ENCODE measurements at regions not wholly inside any gene's neighbourhood (a gene's known extent, or its start where the extent isn't known, plus 50 kb on each side); places are given as distances from the start of the nearest gene placed in this dataset.

- Histone ChIP-seq H3K23ac (ENCODE audit: insufficient read length, low read depth, low read length) (no peak overlapping the region), H3K27me3 (ENCODE audit: insufficient read depth, low read length) (no peaks in the 10 kb centered on the region), H3K23me2 (ENCODE audit: insufficient read length, low read depth, low read length, poor library complexity, severe bottlenecking) (no peaks in the 10 kb centered on the region), H4K5ac (ENCODE audit: insufficient read length, low read depth, low read length) (no peak overlapping the region), H3K4ac (ENCODE audit: low read depth, low read length) (no peak overlapping the region), H3K4me2 (ENCODE audit: insufficient read depth, insufficient read length, low read length) (no peak overlapping the region), H2BK120ac (ENCODE audit: low read depth, low read length, poor library complexity, severe bottlenecking) (no peak overlapping the region), H3K56ac (ENCODE audit: insufficient read length, low read depth, low read length) (no peak overlapping the region), H3K9ac (ENCODE audit: extremely low read depth, insufficient read length, low read length) (no peak overlapping the region), H2AK5ac (ENCODE audit: insufficient read length, low read length) (no peak overlapping the region), H2BK5ac (ENCODE audit: insufficient read length, low read length) (no peak overlapping the region), H3K4me1 (ENCODE audit: insufficient read depth, low read length) (no peaks in the 10 kb centered on the region; the same call in 1 of the 2 replicates), H2AFZ (ENCODE audit: low read length) (no peak overlapping the region), H4K8ac (replicated peaks; ENCODE audit: insufficient read length, low read depth, low read length) (no peak overlapping the region), H2BK12ac (ENCODE audit: insufficient read length, low read depth, low read length) (no peak overlapping the region), H4K20me1 (ENCODE audit: control insufficient read depth, insufficient read depth, insufficient read length) (no peaks in the 10 kb centered on the region), H2BK15ac (ENCODE audit: low read depth, low read length) (no peak overlapping the region), H4K91ac (ENCODE audit: insufficient read length, low read depth, low read length) (no peak overlapping the region), H3K27ac (ENCODE audit: insufficient read length, low read depth, low read length) (no peak overlapping the region), H3K18ac (ENCODE audit: insufficient read length, low read depth, low read length) (no peak overlapping the region), H3K79me1 (ENCODE audit: insufficient read depth, low read depth, low read length, poor library complexity, severe bottlenecking) (no peaks in the 10 kb centered on the region), H3K14ac (ENCODE audit: insufficient read depth, low read length) (no peak overlapping the region), H3K9me3 (ENCODE audit: control insufficient read depth, low read depth, low read length) (peaks cover 6% of the 10 kb centered on the region), H3K79me2 (ENCODE audit: insufficient read depth, low read length) (no peaks in the 10 kb centered on the region), H2BK20ac (ENCODE audit: low read depth, low read length, poor library complexity, severe bottlenecking) (no peak overlapping the region), H3T11ph (ENCODE audit: low read length) (no peak overlapping the region)
- TF ChIP-seq, protein P1, sequence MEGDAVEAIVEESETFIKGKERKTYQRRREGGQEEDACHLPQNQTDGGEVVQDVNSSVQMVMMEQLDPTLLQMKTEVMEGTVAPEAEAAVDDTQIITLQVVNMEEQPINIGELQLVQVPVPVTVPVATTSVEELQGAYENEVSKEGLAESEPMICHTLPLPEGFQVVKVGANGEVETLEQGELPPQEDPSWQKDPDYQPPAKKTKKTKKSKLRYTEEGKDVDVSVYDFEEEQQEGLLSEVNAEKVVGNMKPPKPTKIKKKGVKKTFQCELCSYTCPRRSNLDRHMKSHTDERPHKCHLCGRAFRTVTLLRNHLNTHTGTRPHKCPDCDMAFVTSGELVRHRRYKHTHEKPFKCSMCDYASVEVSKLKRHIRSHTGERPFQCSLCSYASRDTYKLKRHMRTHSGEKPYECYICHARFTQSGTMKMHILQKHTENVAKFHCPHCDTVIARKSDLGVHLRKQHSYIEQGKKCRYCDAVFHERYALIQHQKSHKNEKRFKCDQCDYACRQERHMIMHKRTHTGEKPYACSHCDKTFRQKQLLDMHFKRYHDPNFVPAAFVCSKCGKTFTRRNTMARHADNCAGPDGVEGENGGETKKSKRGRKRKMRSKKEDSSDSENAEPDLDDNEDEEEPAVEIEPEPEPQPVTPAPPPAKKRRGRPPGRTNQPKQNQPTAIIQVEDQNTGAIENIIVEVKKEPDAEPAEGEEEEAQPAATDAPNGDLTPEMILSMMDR (conservative IDR thresholded peaks at IDR 0.05) = no peak
- Mint-ChIP-seq H3K27me3 (ENCODE audit: low read depth) (no peaks in the 10 kb centered on the region), H3K4me1 (peaks cover 20 to 58% of the 10 kb centered on the region in 2 experiments), H3K27ac (no peak overlapping the region), H3K4me3 (no peak overlapping the region), H3K36me3 (ENCODE audit: insufficient read depth in 1 of 3, low read depth in 3 of 3) (peaks cover 14 to 18% (median 15%) of the 10 kb centered on the region in 3 experiments), H3K9me3 (peaks cover 12 to 20% of the 10 kb centered on the region in 2 experiments)
- no peak for DNase-seq
- WGBS (ENCODE audit: extremely low coverage, insufficient read length, low lambda C conversion rate) = no CpG with 5 or more reads among the region's 5 CpGs
Observed at GRCh38 chr6:14305131-14305530, 187.6 kb downstream of the CD83 start.
